ENCODE measurements at regions not wholly inside any gene's neighbourhood (a gene's known extent, or its start where the extent isn't known, plus 50 kb on each side); places are given as distances from the start of the nearest gene placed in this dataset.

DNA sequence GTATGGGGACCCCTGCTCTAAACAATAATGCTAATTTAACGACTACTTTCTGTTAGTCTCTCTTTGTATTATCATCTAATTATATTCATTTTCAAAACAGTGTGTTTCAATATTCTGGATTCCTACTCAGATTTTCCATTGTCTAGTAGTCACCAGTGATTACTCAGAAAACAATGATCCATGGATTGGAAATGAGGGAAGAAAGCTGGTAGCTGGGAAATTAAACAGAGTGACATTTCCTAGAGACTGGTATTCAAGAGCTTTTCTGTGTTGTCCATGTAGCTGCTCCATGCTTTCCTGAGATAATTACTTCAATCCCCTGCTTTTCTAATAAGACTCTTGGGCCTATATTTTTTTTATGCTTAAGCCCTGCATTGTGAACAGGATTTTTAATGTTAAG, 1862.1 kb upstream of the C9orf72 start:
- TF ChIP-seq POLR2A (IDR thresholded peaks at IDR 0.05; ENCODE audit: low read length) = no peak
- TF ChIP-seq GATA1 (IDR thresholded peaks at IDR 0.05; ENCODE audit: low read depth, low read length) = no peak

All from erythroblast (primary cell).